GM21528 (cell line): ENCODE measurements at regions not wholly inside any gene's neighbourhood (a gene's known extent, or its start where the extent isn't known, plus 50 kb on each side); places are given as distances from the start of the nearest gene placed in this dataset.
"Not testable (repeated sequence)": the region's sequence is repeated elsewhere in the genome, so short reads cannot be mapped to it uniquely, and the experiment has no call there.

Experiments used
- ATAC-seq: cut with Tn5 transposase; IDR thresholded peaks from one replicate; pipeline ENCODE4 v1.9.1; 2021; ENCODE audit warnings: mild to moderate bottlenecking, moderate library complexity; ENCODE audit not compliant: unreplicated experiment, low FRiP score

GRCh38 chr7:29690510-29690909 lies 115.8 kb upstream of the WIPF3 start:
- not testable (repeated sequence) for ATAC-seq

GRCh38 chr7:29696402-29696801 lies 109.9 kb upstream of the WIPF3 start:
- not testable (repeated sequence) for ATAC-seq

- not testable (repeated sequence) for ATAC-seq
These were observed 106.6 kb upstream of the WIPF3 start for GRCh38 chr7:29699723-29700122.

- not testable (repeated sequence) for ATAC-seq
These were observed 104.8 kb upstream of the WIPF3 start for GRCh38 chr7:29701540-29701939.

- not testable (repeated sequence) for ATAC-seq
These were observed 102.5 kb upstream of the WIPF3 start for GRCh38 chr7:29703830-29704229.

GRCh38 chr7:29709002-29709401 lies 97.3 kb upstream of the WIPF3 start:
- not testable (repeated sequence) for ATAC-seq

- not testable (repeated sequence) for ATAC-seq
These were observed 83.2 kb upstream of the WIPF3 start for GRCh38 chr7:29723127-29723526.

GRCh38 chr7:29723599-29723998 lies 82.7 kb upstream of the WIPF3 start:
- no peak for ATAC-seq

- not testable (repeated sequence) for ATAC-seq
These were observed 76.7 kb upstream of the WIPF3 start for GRCh38 chr7:29729534-29730165.

GRCh38 chr7:29734246-29734731 lies 72.0 kb upstream of the WIPF3 start:
- no peak for ATAC-seq

GRCh38 chr7:29747645-29748245 lies 58.6 kb upstream of the WIPF3 start:
- not testable (repeated sequence) for ATAC-seq

- no peak for ATAC-seq
These were observed 57.8 kb upstream of the WIPF3 start for GRCh38 chr7:29748286-29749099.

GRCh38 chr7:29749701-29750321 lies 56.5 kb upstream of the WIPF3 start:
- no peak for ATAC-seq

GRCh38 chr7:29750373-29750940 lies 55.9 kb upstream of the WIPF3 start:
- ATAC-seq, result not testable (repeated sequence)

GRCh38 chr7:29751012-29751411 lies 55.3 kb upstream of the WIPF3 start:
- not testable (repeated sequence) for ATAC-seq

GRCh38 chr7:29754874-29755490 lies 51.3 kb upstream of the WIPF3 start:
- ATAC-seq, result no peak
